Adrenal gland (tissue), 9 donors: ENCODE measurements at regions not wholly inside any gene's neighbourhood (a gene's known extent, or its start where the extent isn't known, plus 50 kb on each side); places are given as distances from the start of the nearest gene placed in this dataset.
"Not testable (repeated sequence)": the region's sequence is repeated elsewhere in the genome, so short reads cannot be mapped to it uniquely, and the experiment has no call there.

ENCODE experiments used
- DNase-seq, 7 donors: peaks; one replicate each; pipeline ENCODE4 v3.0.0-alpha.2; 2019 to 2020
- H3K27ac ChIP-seq, 5 donors: fragments of 200-600 bp; sonication (generic) in 4 of 5; 1 replicate in 3 of 5; 2 replicates in 2 of 5; pipeline versions ENCODE4 v1.5.1 to v1.8.0; 2016 to 2020; ENCODE audit warnings: mild to moderate bottlenecking in 1 of 5
- H3K27me3 ChIP-seq: fragments of 200-600 bp; 2 replicates; pipeline ENCODE4 v1.8.0; 2021
- H3K36me3 ChIP-seq, 2 donors: fragments of 200-600 bp; replicated peaks in 1 of 2; 1 replicate in 1 of 2; 2 replicates in 1 of 2; pipeline versions ENCODE4 v1.5.1 to v1.8.0; 2018 to 2022
- H3K4me1 ChIP-seq, 2 donors: fragments of 200-600 bp; replicated peaks in 1 of 2; 1 replicate in 1 of 2; 2 replicates in 1 of 2; pipeline versions ENCODE4 v1.5.1 to v1.8.0; 2018 to 2021
- H3K4me3 ChIP-seq, 4 donors: fragments of 200-600 bp; sonication (generic) in 3 of 4; one replicate each; pipeline ENCODE4 v1.5.1; 2016 to 2018
- H3K9me3 ChIP-seq, 3 donors: fragments of 200-600 bp; sonication (generic) in 1 of 3; replicated peaks in 1 of 3; 1 replicate in 2 of 3; 2 replicates in 1 of 3; pipeline versions ENCODE4 v1.5.1 to v1.8.0; 2016 to 2021
- POLR2A ChIP-seq, 2 donors: fragments of 450-650 bp; IDR thresholded peaks; one replicate each; pipeline ENCODE4 v1.6.1; 2017; ENCODE audit warnings: antibody characterized with exemption in 2 of 2, mild to moderate bottlenecking in 2 of 2, moderate library complexity in 1 of 2
- WGBS, 4 donors: extraction: QIAGEN DNeasy Blood & Tissue Kit in 2 of 4; methylation state at CpG; one replicate each; pipeline versions ENCODE4 v1.1.5 to v1.1.7; 2013 to 2017; 5-methylcytosine and 5-hydroxymethylcytosine counted together
- intact Hi-C, 2 donors: fragments of 100-400 bp; cut with DNase I; formaldehyde crosslinking; loops; one replicate each; pipeline versions ENCODE4 v1.14.1 to v1.15.0; 2022 to 2023
- TF ChIP-seq, protein P1 (sequence below), 6 experiments: fragments of 450-650 bp in 4 of 6; fragments of 200-600 bp in 2 of 6; sonication (generic) in 1 of 6; IDR thresholded peaks; 1 replicate in 5 of 6; 2 replicates in 1 of 6; pipeline versions ENCODE4 v1.5.1 to v1.8.0; 2016 to 2021; ENCODE audit warnings: antibody characterized with exemption in 6 of 6, mild to moderate bottlenecking in 2 of 6, moderate library complexity in 1 of 6
- donor health status: healthy with polysubstance abuse.
- donor health status: Bipolar disorder and iron deficiency.
- donor health status: DM: yes; HTN: yes; CAD: no.
- donor health status: DM: no; HTN: no; CAD: no.
- donor health status: DM: no; HTN: no; CAD: no.

DNA sequence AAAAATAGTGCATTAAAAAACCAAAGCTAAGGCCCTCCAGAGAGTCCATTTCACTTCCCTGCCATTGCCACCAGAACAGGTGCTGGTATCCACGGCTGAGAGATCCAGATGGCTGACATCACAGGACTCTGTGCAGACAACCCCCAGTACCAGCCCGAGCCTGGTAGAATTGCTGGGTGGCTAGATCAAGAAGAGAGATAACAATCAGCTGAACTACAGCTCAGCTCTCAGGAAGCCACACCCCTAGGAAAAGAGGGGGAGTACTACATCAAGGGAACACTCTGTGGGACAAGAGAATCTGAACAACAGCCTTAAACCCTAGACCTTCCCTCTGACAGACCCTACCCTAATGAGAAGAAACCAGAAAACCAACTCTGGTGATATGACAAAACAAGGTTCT, 73.8 kb upstream of the SLIT3 start:
- TF ChIP-seq, protein P1, sequence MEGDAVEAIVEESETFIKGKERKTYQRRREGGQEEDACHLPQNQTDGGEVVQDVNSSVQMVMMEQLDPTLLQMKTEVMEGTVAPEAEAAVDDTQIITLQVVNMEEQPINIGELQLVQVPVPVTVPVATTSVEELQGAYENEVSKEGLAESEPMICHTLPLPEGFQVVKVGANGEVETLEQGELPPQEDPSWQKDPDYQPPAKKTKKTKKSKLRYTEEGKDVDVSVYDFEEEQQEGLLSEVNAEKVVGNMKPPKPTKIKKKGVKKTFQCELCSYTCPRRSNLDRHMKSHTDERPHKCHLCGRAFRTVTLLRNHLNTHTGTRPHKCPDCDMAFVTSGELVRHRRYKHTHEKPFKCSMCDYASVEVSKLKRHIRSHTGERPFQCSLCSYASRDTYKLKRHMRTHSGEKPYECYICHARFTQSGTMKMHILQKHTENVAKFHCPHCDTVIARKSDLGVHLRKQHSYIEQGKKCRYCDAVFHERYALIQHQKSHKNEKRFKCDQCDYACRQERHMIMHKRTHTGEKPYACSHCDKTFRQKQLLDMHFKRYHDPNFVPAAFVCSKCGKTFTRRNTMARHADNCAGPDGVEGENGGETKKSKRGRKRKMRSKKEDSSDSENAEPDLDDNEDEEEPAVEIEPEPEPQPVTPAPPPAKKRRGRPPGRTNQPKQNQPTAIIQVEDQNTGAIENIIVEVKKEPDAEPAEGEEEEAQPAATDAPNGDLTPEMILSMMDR (IDR thresholded peaks at IDR 0.05): no peak
- no peak for TF ChIP-seq POLR2A (IDR thresholded peaks at IDR 0.05)
- no peaks in the 10 kb centered on the region for H3K27me3 ChIP-seq
- no peaks in the 10 kb centered on the region for H3K4me1 ChIP-seq
- intact Hi-C loops: no loop called here
- H3K9me3 ChIP-seq: no peaks in the 10 kb centered on the region
- H3K4me3 ChIP-seq: no peak overlapping the region
- WGBS, 4 donors: 0 to 35% (median 21%) methylated on average over 2 of the region's 2 CpGs
- DNase-seq: no peak
- no peak overlapping the region for H3K27ac ChIP-seq
- no peaks in the 10 kb centered on the region for H3K36me3 ChIP-seq

DNA sequence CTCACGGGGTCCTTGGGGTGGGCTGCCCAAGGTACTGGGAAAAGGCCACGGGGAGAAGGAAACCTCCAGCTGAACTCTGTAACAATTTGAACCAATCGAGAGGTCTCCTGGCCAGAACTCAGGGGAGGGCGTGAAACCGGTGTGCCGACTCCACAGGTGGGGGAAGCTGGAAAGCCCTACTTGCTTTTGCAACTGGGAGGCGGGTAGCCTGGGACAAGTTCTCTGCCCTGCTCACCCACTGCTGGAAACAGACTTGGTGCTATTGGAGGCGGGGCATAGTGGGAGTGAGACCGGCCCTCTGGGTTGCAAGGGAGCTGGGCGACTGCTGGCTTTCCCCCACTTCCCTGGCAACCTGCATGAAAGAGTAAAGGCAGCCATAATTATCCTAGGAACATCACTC, 73.2 kb upstream of the SLIT3 start:
- H3K4me3 ChIP-seq: no peak overlapping the region
- H3K9me3 ChIP-seq: no peaks in the 10 kb centered on the region
- no peaks in the 10 kb centered on the region for H3K4me1 ChIP-seq
- WGBS, 4 donors: 74 to 83% (median 78%) methylated on average over 8 to 10 of the region's 10 CpGs
- DNase-seq: no peak
- intact Hi-C loops: no loop called here
- no peaks in the 10 kb centered on the region for H3K27me3 ChIP-seq
- TF ChIP-seq POLR2A (IDR thresholded peaks at IDR 0.05): no peak
- TF ChIP-seq, protein P1 (IDR thresholded peaks at IDR 0.05): no peak
- no peaks in the 10 kb centered on the region for H3K36me3 ChIP-seq
- H3K27ac ChIP-seq: no peak overlapping the region

DNA sequence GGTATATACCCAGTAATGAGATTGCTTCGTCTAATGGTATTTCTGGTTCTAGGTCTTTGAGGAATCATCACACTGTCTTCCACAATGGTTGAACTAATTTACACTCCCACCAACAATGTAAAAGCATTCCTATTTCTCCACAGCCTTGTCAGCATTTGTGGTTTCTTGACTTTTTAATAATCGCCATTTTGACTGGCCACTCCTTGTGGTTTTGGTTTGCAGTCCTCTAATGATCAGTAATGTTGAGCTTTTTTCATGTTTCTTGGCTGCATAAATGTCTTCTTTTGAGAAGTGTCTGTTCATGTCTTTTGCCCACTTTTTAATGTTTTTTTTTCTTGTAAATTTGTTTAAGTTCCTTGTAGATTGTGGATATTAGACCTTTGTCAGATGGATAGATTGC, 70.9 kb upstream of the SLIT3 start:
- intact Hi-C loops, H3K36me3 ChIP-seq, H3K4me3 ChIP-seq, H3K27ac ChIP-seq, H3K27me3 ChIP-seq, DNase-seq, H3K4me1 ChIP-seq, H3K9me3 ChIP-seq: not testable (repeated sequence)
- WGBS, 4 donors: 73 to 86% (median 85%) methylated on average over 2 of the region's 2 CpGs

DNA sequence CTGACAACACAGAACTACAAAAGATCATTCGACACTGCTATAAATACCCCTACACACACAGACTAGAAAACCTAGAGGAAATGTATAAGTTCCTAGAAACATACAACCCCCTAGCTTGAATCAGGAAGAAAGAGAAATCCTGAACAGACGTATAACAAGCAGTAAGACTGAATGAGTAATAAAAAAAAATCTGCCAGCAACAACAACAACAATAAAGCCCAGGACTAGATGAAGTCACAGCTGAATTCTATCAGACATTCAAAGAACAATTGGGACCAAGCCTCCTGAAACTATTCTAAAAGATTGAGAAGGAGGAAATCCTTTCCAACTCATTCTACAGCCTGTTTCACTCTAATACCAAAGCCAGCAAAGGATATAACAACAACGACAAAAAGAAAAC, 68.2 kb upstream of the SLIT3 start:
- H3K27me3 ChIP-seq: no peaks in the 10 kb centered on the region
- no peaks in the 10 kb centered on the region for H3K4me1 ChIP-seq
- no peaks in the 10 kb centered on the region for H3K9me3 ChIP-seq
- no peaks in the 10 kb centered on the region for H3K36me3 ChIP-seq
- no peak overlapping the region for H3K27ac ChIP-seq
- intact Hi-C loops: no loop called here
- no peak for DNase-seq
- 73 to 76% (median 74%) methylated on average over 3 of the region's 3 CpGs for WGBS, 4 donors
- no peak overlapping the region for H3K4me3 ChIP-seq
- TF ChIP-seq, protein P1 (IDR thresholded peaks at IDR 0.05): no peak

DNA sequence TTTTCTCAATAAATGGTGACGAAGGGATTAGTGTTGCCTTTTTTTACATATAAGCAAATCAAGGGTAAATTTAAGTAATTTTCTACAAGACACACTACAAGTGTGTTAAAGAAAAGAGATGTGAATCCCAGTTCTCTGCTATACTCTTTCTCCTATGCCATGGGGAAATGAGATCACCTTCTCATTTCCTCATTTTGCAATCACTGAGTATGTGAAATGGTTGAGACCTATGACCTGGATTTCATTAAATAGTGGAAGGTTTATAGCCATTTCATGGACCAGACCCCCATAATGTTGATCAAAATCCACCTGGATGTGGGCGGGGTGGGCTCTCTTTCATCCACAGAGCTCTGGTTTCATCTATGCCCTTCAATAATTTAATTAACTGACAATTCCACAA, 66.9 kb upstream of the SLIT3 start:
- Histone ChIP-seq H3K4me3 (no peak overlapping the region), H3K9me3 (no peaks in the 10 kb centered on the region), H3K36me3 (no peaks in the 10 kb centered on the region), H3K27ac (no peak overlapping the region), H3K4me1 (no peaks in the 10 kb centered on the region), H3K27me3 (no peaks in the 10 kb centered on the region)
- no peak for TF ChIP-seq POLR2A (IDR thresholded peaks at IDR 0.05)
- TF ChIP-seq, protein P1 (IDR thresholded peaks at IDR 0.05): no peak
- DNase-seq: no peak
- 80 to 88% (median 85%) methylated on average over 2 of the region's 2 CpGs for WGBS, 4 donors
- intact Hi-C loops: no loop called here
